Fibroblast of peridontal ligament (primary cell): ENCODE measurements at regions not wholly inside any gene's neighbourhood (a gene's known extent, or its start where the extent isn't known, plus 50 kb on each side); places are given as distances from the start of the nearest gene placed in this dataset.

ENCODE experiments used
- DNase-seq: peaks from one replicate; pipeline ENCODE4 v3.0.0-alpha.2; 2010; ENCODE audit errors: extremely low read depth

DNA sequence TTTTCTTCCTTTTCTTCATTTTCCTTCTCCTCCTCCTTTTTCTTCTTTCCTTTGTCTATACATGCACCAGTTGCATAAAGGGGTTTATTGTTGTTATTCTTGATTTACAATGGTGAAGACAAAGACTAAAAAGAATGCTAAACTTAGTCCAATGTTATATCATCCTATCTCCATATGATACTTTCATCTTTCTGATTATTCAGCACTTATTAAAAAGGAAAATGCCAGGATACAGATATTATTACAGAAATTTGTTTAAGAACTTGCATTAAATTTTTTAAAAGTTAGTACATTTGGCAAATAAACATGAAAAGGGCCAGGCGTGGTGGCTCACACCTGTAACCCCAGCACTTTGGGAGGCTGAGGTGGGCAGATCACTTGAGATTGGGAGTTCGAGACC, 1074.9 kb downstream of the EFNA5 start:
- no peak for DNase-seq

DNA sequence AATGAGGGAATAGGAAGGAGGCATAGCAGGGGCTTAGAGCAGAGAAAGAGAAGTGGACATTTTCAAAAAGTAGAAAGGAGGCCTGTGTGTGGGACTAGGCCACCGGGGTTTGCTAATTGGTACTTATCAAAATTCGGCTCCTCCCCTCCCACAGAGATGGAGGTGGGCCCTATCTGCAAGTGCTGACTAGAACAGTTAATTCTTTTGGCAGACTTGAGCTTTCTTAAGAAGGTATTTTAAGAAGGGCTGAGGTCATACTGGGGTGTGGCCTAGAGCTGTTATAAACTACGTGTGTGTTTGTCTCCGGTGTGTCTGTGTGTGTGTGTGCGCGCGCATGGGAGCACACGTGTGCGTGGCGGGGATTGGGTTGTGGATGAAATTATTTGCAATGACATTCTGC, 1086.5 kb downstream of the EFNA5 start:
- no peak for DNase-seq

GRCh38 chr5:106578736-106579135, 1092.0 kb downstream of the EFNA5 start:
- DNase-seq = no peak

GRCh38 chr5:106574820-106575219, 1095.9 kb downstream of the EFNA5 start:
- no peak for DNase-seq

- no peak for DNase-seq
Observed at GRCh38 chr5:106566031-106566430, 1104.7 kb downstream of the EFNA5 start.

- peak; percentile 71 for DNase-seq
Observed at GRCh38 chr5:106545325-106545724, 1125.4 kb downstream of the EFNA5 start.

DNA sequence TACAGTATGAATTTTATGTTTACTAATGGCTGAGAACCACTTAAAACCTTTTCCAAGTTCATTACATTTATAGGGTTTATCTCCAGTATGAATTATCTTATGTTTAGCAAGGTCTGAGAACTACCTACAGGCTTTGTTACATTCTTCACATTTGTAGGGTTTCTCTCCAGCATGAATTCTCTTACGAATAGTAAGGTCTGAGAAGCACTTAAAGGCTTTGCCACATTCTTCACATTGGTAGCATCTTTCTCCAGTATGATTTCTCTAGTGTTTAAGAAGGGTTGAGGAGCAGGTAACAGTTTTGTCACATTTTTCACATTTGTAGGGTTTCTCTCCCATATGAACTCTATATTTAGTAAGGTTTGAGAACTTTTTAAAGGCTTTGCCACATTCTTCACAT, 1127.4 kb downstream of the EFNA5 start:
- no peak for DNase-seq

GRCh38 chr5:106530150-106530549, 1140.6 kb downstream of the EFNA5 start:
- peak; percentile 23 for DNase-seq

GRCh38 chr5:106525438-106525837, 1145.3 kb downstream of the EFNA5 start:
- no peak for DNase-seq

DNA sequence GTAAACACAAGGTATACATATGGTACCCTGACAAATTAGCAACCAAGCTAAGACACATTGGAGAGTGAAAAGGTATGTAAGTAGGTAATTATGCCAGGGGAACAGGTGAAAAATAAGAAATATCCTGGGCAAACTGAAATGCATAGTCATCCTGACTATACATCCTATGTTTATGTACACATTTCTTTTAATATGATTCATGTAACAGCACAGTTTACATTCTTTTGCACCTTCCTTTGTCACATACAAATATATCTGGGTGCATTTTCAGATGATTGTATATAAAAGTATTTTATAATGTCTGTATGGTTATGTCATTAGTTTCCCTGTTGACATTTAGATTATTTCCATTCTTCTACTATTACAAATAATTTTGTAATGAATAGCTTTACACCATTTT, 1146.9 kb downstream of the EFNA5 start:
- no peak for DNase-seq

DNA sequence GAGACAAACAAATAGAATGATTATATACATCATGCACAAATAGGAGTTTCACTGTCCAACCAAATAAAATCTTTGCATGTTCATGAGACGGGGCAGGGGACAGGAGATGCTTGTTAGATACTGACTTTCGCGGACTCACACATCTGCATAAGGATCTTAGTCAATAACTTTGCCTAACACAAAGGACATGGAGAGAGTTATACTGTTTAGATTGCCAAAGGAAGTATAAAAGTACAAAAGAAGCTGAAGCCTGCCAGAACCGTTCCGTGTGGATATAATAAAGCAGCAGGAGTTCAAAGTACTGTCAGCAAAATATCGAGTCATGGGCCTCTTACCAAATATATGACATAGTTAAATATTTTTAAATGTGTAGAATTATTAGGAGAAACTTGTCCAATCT, 1148.4 kb downstream of the EFNA5 start:
- peak; percentile 2 for DNase-seq

DNA sequence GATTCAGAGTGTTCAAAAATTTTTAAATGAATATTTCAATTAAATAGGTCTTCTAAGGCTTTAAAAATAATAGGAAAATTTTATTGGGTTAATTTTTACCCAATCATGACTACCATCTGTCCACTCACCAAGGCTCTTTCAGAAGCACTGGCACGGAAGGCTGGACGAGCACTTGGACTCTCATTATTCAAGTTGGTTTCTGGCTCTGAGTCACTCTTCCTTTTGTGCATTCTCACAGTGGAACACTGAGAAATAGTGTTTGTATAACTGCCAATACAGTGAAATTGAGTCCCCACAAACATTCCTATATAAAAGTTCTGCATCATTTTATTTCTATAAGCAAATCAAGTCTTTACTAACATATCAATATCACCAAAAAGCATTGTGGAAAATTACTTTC, 1149.0 kb downstream of the EFNA5 start:
- DNase-seq = peak; percentile 87

DNA sequence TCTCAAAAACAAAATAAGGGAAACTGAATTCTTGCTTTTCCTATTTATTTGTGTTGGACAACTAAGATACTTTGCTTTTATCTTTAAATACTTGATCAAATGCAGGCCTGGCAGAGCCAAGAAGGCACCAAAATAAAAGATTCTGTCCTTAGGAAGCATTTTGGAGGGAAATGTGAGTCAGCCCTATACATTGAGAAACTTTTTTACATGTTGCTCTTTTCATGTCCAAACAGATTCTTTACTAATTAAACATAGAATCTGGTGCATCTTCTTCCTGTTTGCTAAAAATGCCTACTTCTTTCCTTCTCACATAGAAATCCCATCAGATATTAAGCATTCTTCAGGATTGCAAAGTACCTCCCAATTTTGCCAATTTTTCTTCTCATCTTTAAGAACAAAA, 1160.4 kb downstream of the EFNA5 start:
- no peak for DNase-seq

DNA sequence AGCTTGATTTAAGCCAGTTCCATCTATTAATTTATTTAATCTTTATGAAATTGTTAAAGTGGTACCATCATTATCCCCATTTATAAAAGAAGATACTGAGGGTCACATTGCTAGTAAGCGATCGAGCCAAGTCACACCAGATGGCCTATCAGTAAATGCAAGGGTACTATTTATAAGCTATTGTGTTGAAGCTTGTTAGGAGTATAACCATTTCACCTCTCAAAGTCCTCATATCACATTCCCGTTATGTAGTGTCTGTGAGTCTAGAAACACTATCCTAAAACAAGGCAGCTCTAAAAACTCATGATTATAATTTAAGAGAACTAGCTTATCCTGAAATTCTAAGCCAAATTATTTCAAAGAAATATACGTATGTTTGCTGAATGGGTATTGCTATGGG, 1161.8 kb downstream of the EFNA5 start:
- no peak for DNase-seq

GRCh38 chr5:106493910-106494309, 1176.8 kb downstream of the EFNA5 start:
- DNase-seq = no peak

DNA sequence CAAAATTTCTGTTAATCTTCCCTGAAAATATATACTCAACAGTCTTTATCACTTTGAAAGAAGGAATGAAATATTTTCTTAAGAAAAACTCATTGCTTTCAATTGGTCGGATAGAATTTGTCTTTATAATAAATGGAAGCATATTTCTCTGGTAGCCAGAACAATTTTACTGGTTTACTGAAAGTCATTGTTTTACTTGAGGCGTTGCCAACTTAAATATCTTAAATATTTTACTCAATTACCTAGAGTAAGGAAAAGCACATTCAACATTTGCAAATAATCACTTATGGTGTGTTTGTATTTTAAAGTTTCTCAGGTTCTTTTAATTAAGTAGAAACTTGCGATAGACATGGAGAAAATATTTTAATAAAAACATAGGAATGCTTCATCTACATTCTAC, 1181.7 kb downstream of the EFNA5 start:
- peak; percentile 24 for DNase-seq

- no peak for DNase-seq
Observed at GRCh38 chr5:106488407-106488806, 1182.3 kb downstream of the EFNA5 start.

- peak; percentile 38 for DNase-seq
Observed at GRCh38 chr5:106481374-106481773, 1189.4 kb downstream of the EFNA5 start.

GRCh38 chr5:106476630-106477029, 1194.1 kb downstream of the EFNA5 start:
- DNase-seq = no peak

DNA sequence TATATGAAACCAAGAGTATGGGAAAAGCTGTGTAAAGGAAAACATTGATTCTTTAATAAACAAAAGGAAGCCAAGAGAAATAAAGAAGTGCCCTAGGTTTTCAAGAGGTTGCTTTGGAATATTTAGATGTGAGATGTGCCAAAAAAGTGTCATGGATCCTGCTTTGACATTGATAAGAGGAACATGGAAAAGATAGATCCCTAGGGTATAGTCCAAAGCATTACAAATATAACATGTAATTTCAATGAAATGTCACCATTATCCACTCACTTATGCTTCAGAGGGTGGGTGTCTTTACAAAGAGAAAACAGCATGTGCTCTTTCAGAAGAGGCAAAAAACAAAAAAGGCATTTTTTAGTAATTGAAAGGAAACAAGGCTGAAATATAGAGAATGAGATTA, 1196.7 kb downstream of the EFNA5 start:
- no peak for DNase-seq

DNA sequence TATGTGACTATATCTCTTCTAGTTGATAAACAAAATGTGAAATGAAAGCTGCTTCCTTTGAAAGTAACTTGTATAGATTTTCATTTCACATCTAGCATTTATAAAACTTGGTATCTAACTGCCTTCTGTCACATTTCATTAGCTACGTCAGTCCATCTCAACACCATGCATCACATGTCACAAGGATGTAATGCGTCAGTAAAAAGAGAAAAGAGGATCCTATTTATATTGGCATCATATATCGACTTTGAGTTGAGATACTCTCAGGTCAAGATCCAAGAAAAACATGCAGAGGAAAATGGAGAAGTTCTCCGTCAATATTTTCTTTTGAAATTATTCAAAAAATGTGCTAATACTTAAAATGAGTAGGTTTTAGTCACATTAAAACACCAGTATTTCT, 1211.2 kb downstream of the EFNA5 start:
- DNase-seq = no peak

DNA sequence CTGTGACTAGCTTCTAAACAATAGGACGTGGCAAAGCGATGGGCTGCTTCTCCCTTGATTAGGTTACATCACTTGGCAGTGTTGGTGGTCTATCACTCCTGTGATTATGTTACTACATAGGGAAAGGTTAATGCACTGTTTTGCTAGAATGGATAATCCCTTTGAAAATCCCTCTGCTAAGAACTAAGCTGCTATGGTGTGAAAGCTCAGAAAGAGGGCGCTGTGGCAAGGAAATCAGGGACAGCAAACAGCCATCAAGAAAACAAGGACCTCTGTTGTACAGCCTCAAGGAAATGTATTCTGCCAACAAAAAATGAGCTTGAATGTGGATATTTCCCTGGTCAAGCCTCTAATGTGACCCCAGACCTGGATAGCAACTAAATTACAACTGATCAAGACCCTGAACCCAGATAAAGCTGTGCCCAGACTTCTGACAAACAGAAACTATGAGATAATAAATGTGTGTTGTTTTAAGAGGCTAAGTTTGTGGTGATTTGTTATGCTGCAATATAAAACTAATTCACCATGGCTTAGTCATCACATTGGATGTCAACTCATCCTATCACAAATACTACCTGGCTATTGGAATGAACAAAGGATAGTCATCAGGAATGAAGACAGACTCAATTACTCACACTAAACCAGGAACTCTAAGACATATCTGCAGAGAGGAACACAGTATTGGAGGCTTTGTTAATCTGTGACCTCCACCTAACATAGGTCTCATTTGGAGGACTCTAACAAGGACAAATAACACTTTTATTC, 1215.9 kb downstream of the EFNA5 start:
- peak; percentile 46 for DNase-seq

DNA sequence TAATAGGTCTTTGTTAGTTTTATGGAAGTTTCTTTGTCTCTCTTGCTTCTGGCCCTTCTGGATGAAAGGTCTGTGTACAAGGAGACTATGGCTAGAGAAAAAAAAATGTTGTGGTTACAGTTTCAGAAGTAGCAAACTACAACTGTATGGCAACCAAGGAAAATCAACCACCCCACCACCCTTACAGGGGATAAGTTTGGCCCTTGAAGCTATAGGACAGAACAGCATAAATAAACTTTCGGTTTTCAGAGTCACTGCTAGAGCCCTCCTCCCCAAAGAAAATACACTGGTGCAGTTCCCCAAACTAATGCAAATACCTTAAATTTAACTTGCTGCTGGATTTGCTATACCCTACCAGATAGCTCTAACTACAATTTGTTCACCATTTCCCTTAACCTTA, 1216.7 kb downstream of the EFNA5 start:
- no peak for DNase-seq

- DNase-seq = no peak
Observed at GRCh38 chr5:106451998-106452397, 1218.7 kb downstream of the EFNA5 start.
